Adipocyte (in vitro differentiated cells): ENCODE measurements at regions not wholly inside any gene's neighbourhood (a gene's known extent, or its start where the extent isn't known, plus 50 kb on each side); places are given as distances from the start of the nearest gene placed in this dataset.

ENCODE experiments used
- DNase-seq: peaks from one replicate; pipeline ENCODE4 v3.0.0-alpha.2; 2015; ENCODE audit warnings: low read depth
- H3K27me3 ChIP-seq: replicated peaks from 2 replicates; pipeline ENCODE4 v1.7.0; 2013; ENCODE audit warnings: mild to moderate bottlenecking, low read length, moderate library complexity; ENCODE audit not compliant: control insufficient read depth, insufficient read depth
- H3K36me3 ChIP-seq: 2 replicates; pipeline ENCODE4 v1.7.0; 2013; ENCODE audit warnings: low read length, mild to moderate bottlenecking, moderate library complexity; ENCODE audit not compliant: control insufficient read depth, insufficient read depth, severe bottlenecking
- H3K4me1 ChIP-seq: 2 replicates; pipeline ENCODE4 v1.7.0; 2013; ENCODE audit warnings: mild to moderate bottlenecking, low read length, moderate library complexity; ENCODE audit not compliant: control insufficient read depth, insufficient read depth
- H3K4me3 ChIP-seq: 2 replicates; pipeline ENCODE4 v1.7.0; 2013; ENCODE audit warnings: mild to moderate bottlenecking, low read length, moderate library complexity
- H3K9ac ChIP-seq: 2 replicates; pipeline ENCODE4 v1.7.0; 2013; ENCODE audit warnings: mild to moderate bottlenecking, low read length, moderate library complexity
- H3K9me3 ChIP-seq: 2 replicates; pipeline ENCODE4 v1.7.0; 2013; ENCODE audit warnings: mild to moderate bottlenecking, low read length, moderate library complexity; ENCODE audit not compliant: control insufficient read depth

GRCh38 chr4:83846193-83846830 is 310.4 kb downstream of the GPAT3 start:
- peaks cover 4% of the 10 kb centered on the region for H3K27me3 ChIP-seq
- H3K36me3 ChIP-seq, result no peaks in the 10 kb centered on the region
- H3K4me1 ChIP-seq, result no peaks in the 10 kb centered on the region
- DNase-seq, result no peak
- no peaks in the 10 kb centered on the region for H3K9me3 ChIP-seq
- H3K9ac ChIP-seq, result no peak overlapping the region
- no peak overlapping the region for H3K4me3 ChIP-seq

GRCh38 chr4:83839615-83840014 is 303.7 kb downstream of the GPAT3 start:
- no peak for DNase-seq
- Histone ChIP-seq H3K9me3 (no peaks in the 10 kb centered on the region), H3K36me3 (no peaks in the 10 kb centered on the region), H3K4me1 (no peaks in the 10 kb centered on the region), H3K27me3 (peaks cover 4% of the 10 kb centered on the region), H3K4me3 (no peak overlapping the region), H3K9ac (no peak overlapping the region)

- Histone ChIP-seq H3K36me3 (no peaks in the 10 kb centered on the region), H3K9ac (no peak overlapping the region), H3K27me3 (peaks cover 4% of the 10 kb centered on the region), H3K4me3 (no peak overlapping the region), H3K9me3 (no peaks in the 10 kb centered on the region), H3K4me1 (no peaks in the 10 kb centered on the region)
- no peak for DNase-seq
These were observed 301.9 kb downstream of the GPAT3 start for GRCh38 chr4:83837614-83838308.

- Histone ChIP-seq H3K36me3 (no peaks in the 10 kb centered on the region), H3K9me3 (no peaks in the 10 kb centered on the region), H3K4me1 (no peaks in the 10 kb centered on the region), H3K9ac (no peak overlapping the region), H3K4me3 (no peak overlapping the region), H3K27me3 (no peaks in the 10 kb centered on the region)
- no peak for DNase-seq
These were observed 298.0 kb downstream of the GPAT3 start for GRCh38 chr4:83833920-83834319.

GRCh38 chr4:83832110-83832825 is 296.4 kb downstream of the GPAT3 start:
- H3K36me3 ChIP-seq, result no peaks in the 10 kb centered on the region
- no peaks in the 10 kb centered on the region for H3K9me3 ChIP-seq
- H3K4me1 ChIP-seq, result no peaks in the 10 kb centered on the region
- H3K9ac ChIP-seq, result no peak overlapping the region
- no peak overlapping the region for H3K4me3 ChIP-seq
- DNase-seq, result no peak
- H3K27me3 ChIP-seq, result no peaks in the 10 kb centered on the region

- H3K9me3 ChIP-seq, result no peaks in the 10 kb centered on the region
- no peak for DNase-seq
- no peaks in the 10 kb centered on the region for H3K36me3 ChIP-seq
- H3K4me3 ChIP-seq, result no peak overlapping the region
- H3K9ac ChIP-seq, result no peak overlapping the region
- H3K27me3 ChIP-seq, result no peaks in the 10 kb centered on the region
- no peaks in the 10 kb centered on the region for H3K4me1 ChIP-seq
These were observed 295.7 kb downstream of the GPAT3 start for GRCh38 chr4:83831588-83831987.

GRCh38 chr4:83830138-83830888 is 294.4 kb downstream of the GPAT3 start:
- Histone ChIP-seq H3K4me1 (no peaks in the 10 kb centered on the region), H3K27me3 (no peaks in the 10 kb centered on the region), H3K4me3 (no peak overlapping the region), H3K9ac (no peak overlapping the region), H3K36me3 (no peaks in the 10 kb centered on the region), H3K9me3 (no peaks in the 10 kb centered on the region)
- DNase-seq, result no peak

GRCh38 chr4:83828601-83829000 is 292.7 kb downstream of the GPAT3 start:
- Histone ChIP-seq H3K4me1 (no peaks in the 10 kb centered on the region), H3K27me3 (no peaks in the 10 kb centered on the region), H3K9ac (no peak overlapping the region), H3K9me3 (no peaks in the 10 kb centered on the region), H3K4me3 (no peak overlapping the region), H3K36me3 (no peaks in the 10 kb centered on the region)
- DNase-seq, result peak; percentile 15

- no peak overlapping the region for H3K9ac ChIP-seq
- H3K9me3 ChIP-seq, result peaks cover 14% of the 10 kb centered on the region
These were observed 285.6 kb downstream of the GPAT3 start for GRCh38 chr4:83821493-83821892.

GRCh38 chr4:83819582-83819981 is 283.7 kb downstream of the GPAT3 start:
- Histone ChIP-seq H3K9ac (no peak overlapping the region), H3K9me3 (peaks cover 14% of the 10 kb centered on the region), H3K4me1 (no peaks in the 10 kb centered on the region), H3K36me3 (no peaks in the 10 kb centered on the region), H3K27me3 (no peaks in the 10 kb centered on the region), H3K4me3 (no peak overlapping the region)
- no peak for DNase-seq

More at GRCh38 chr4:83821493-83821892, 285.6 kb downstream of the GPAT3 start:
- Histone ChIP-seq H3K4me3 (no peak overlapping the region), H3K36me3 (no peaks in the 10 kb centered on the region), H3K4me1 (no peaks in the 10 kb centered on the region), H3K27me3 (no peaks in the 10 kb centered on the region)
- DNase-seq, result no peak

GRCh38 chr4:83810428-83810827 is 274.5 kb downstream of the GPAT3 start:
- Histone ChIP-seq H3K4me1 (no peaks in the 10 kb centered on the region), H3K9me3 (no peaks in the 10 kb centered on the region), H3K27me3 (no peaks in the 10 kb centered on the region), H3K4me3 (no peak overlapping the region), H3K9ac (no peak overlapping the region), H3K36me3 (no peaks in the 10 kb centered on the region)
- no peak for DNase-seq
